GM12891 (cell line): ENCODE measurements at regions not wholly inside any gene's neighbourhood (a gene's known extent, or its start where the extent isn't known, plus 50 kb on each side); places are given as distances from the start of the nearest gene placed in this dataset.

ENCODE experiments used
- POLR2A ChIP-seq: IDR thresholded peaks from 2 replicates; pipeline ENCODE4 v1.6.1; 2011; ENCODE audit warnings: low read depth, low read length, control low read depth
- POLR2AphosphoS5 ChIP-seq: IDR thresholded peaks from 2 replicates; pipeline ENCODE4 v1.6.1; 2011; ENCODE audit warnings: low read depth, low read length, control low read depth
- POU2F2 ChIP-seq: IDR thresholded peaks from 2 replicates; pipeline ENCODE4 v1.6.1; 2011; ENCODE audit warnings: low read depth, mild to moderate bottlenecking, control low read depth, low read length, moderate library complexity
- TAF1 ChIP-seq: IDR thresholded peaks from 2 replicates; pipeline ENCODE4 v1.6.1; 2011; ENCODE audit warnings: low read depth, low read length, control low read depth

DNA sequence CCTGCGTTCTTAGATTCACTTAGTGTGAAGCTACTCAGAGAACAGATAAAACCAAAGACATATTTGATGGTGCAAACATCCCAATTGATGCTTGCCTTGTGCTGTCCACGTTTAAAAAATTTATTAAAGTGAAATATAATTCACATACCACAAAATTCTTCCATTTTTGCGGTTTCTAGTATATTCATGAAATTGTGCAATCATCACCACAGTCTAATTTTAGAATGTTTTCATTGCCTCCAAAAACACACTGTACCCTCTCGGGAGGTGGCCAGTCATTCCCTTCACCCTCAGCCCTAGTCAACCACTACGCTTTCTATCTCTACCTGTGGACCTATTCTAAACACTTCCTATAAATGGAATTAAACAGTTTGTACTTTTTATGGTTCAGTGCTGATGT, 1109.2 kb downstream of the FLRT2 start:
- TF ChIP-seq POLR2AphosphoS5, result no peak
- TF ChIP-seq POLR2A, result no peak
- no peak for TF ChIP-seq POU2F2
- no peak for TF ChIP-seq TAF1
